SJCRH30 (cell line): ENCODE measurements at regions not wholly inside any gene's neighbourhood (a gene's known extent, or its start where the extent isn't known, plus 50 kb on each side); places are given as distances from the start of the nearest gene placed in this dataset.
"Not testable (repeated sequence)": the region's sequence is repeated elsewhere in the genome, so short reads cannot be mapped to it uniquely, and the experiment has no call there.

ENCODE experiments used
- DNase-seq, 2 experiments: peaks; one replicate each; pipeline ENCODE4 v3.0.0-alpha.2; 2015 to 2020
- H3K27ac ChIP-seq: fragments of 250-450 bp; sonication (Bioruptor Pico); 2 replicates; pipeline ENCODE4 v1.5.1; 2020; ENCODE audit warnings: mild to moderate bottlenecking, moderate library complexity
- H3K27me3 ChIP-seq: fragments of 250-450 bp; sonication (Bioruptor Pico); 2 replicates; pipeline ENCODE4 v1.5.1; 2020; ENCODE audit warnings: mild to moderate bottlenecking, moderate library complexity
- H3K36me3 ChIP-seq: fragments of 250-450 bp; sonication (Bioruptor Pico); 2 replicates; pipeline ENCODE4 v1.5.1; 2020; ENCODE audit warnings: mild to moderate bottlenecking, moderate library complexity
- H3K4me1 ChIP-seq: fragments of 250-450 bp; sonication (Bioruptor Pico); 2 replicates; pipeline ENCODE4 v1.5.1; 2020; ENCODE audit warnings: mild to moderate bottlenecking, moderate library complexity
- H3K4me3 ChIP-seq: fragments of 250-450 bp; sonication (Bioruptor Pico); 2 replicates; pipeline ENCODE4 v1.5.1; 2020; ENCODE audit warnings: mild to moderate bottlenecking, moderate library complexity
- H3K9me3 ChIP-seq: fragments of 250-450 bp; sonication (Bioruptor Pico); replicated peaks from 2 replicates; pipeline ENCODE4 v1.5.1; 2020; ENCODE audit warnings: mild to moderate bottlenecking, moderate library complexity

- no peak overlapping the region for H3K27ac ChIP-seq
- H3K4me1 ChIP-seq, result no peaks in the 10 kb centered on the region
- no peaks in the 10 kb centered on the region for H3K36me3 ChIP-seq
- H3K9me3 ChIP-seq, result no peaks in the 10 kb centered on the region
- no peak for DNase-seq
- no peaks in the 10 kb centered on the region for H3K27me3 ChIP-seq
- H3K4me3 ChIP-seq, result no peak overlapping the region
Measured at GRCh38 chr5:25334350-25334749, 689.6 kb upstream of the CDH10 start.

- H3K27ac ChIP-seq, result no peak overlapping the region
- H3K9me3 ChIP-seq, result no peaks in the 10 kb centered on the region
- no peak for DNase-seq
- no peaks in the 10 kb centered on the region for H3K4me1 ChIP-seq
- no peak overlapping the region for H3K4me3 ChIP-seq
- no peaks in the 10 kb centered on the region for H3K27me3 ChIP-seq
- no peaks in the 10 kb centered on the region for H3K36me3 ChIP-seq
Measured at GRCh38 chr5:25330721-25331120, 685.9 kb upstream of the CDH10 start.

- no peak overlapping the region for H3K4me3 ChIP-seq
- no peaks in the 10 kb centered on the region for H3K9me3 ChIP-seq
- no peaks in the 10 kb centered on the region for H3K4me1 ChIP-seq
- no peaks in the 10 kb centered on the region for H3K36me3 ChIP-seq
- H3K27ac ChIP-seq, result no peak overlapping the region
- DNase-seq, result no peak
- no peaks in the 10 kb centered on the region for H3K27me3 ChIP-seq
Measured at GRCh38 chr5:25327172-25327571, 682.4 kb upstream of the CDH10 start.

GRCh38 chr5:25301836-25302235 lies 657.1 kb upstream of the CDH10 start:
- Histone ChIP-seq H3K9me3 (no peaks in the 10 kb centered on the region), H3K36me3 (no peaks in the 10 kb centered on the region), H3K27ac (no peak overlapping the region), H3K27me3 (no peaks in the 10 kb centered on the region), H3K4me3 (no peak overlapping the region), H3K4me1 (no peaks in the 10 kb centered on the region)
- no peak for DNase-seq

- no peak for DNase-seq
- H3K27me3 ChIP-seq, result no peaks in the 10 kb centered on the region
- no peaks in the 10 kb centered on the region for H3K9me3 ChIP-seq
- no peaks in the 10 kb centered on the region for H3K36me3 ChIP-seq
- no peak overlapping the region for H3K4me3 ChIP-seq
- no peak overlapping the region for H3K27ac ChIP-seq
- H3K4me1 ChIP-seq, result no peaks in the 10 kb centered on the region
Measured at GRCh38 chr5:25295067-25295466, 650.3 kb upstream of the CDH10 start.

- not testable (repeated sequence) for H3K4me1 ChIP-seq, H3K4me3 ChIP-seq, DNase-seq, H3K36me3 ChIP-seq, H3K9me3 ChIP-seq, H3K27me3 ChIP-seq, H3K27ac ChIP-seq
Measured at GRCh38 chr5:25289766-25290165, 645.0 kb upstream of the CDH10 start.

- no peaks in the 10 kb centered on the region for H3K9me3 ChIP-seq
Measured at GRCh38 chr5:25286319-25286718, 641.5 kb upstream of the CDH10 start.

GRCh38 chr5:25285136-25285535 lies 640.4 kb upstream of the CDH10 start:
- Histone ChIP-seq H3K36me3 (no peaks in the 10 kb centered on the region), H3K27ac (no peak overlapping the region), H3K27me3 (no peaks in the 10 kb centered on the region), H3K4me1 (no peaks in the 10 kb centered on the region), H3K4me3 (no peak overlapping the region), H3K9me3 (no peaks in the 10 kb centered on the region)
- DNase-seq, result no peak

More at GRCh38 chr5:25286319-25286718, 641.5 kb upstream of the CDH10 start:
- Histone ChIP-seq H3K27ac (no peak overlapping the region), H3K4me3 (no peak overlapping the region), H3K27me3 (no peaks in the 10 kb centered on the region), H3K4me1 (no peaks in the 10 kb centered on the region), H3K36me3 (no peaks in the 10 kb centered on the region)
- no peak for DNase-seq

GRCh38 chr5:25263507-25263906 lies 618.7 kb upstream of the CDH10 start:
- H3K27ac ChIP-seq, DNase-seq, H3K9me3 ChIP-seq, H3K4me1 ChIP-seq, H3K36me3 ChIP-seq, H3K4me3 ChIP-seq, H3K27me3 ChIP-seq: not testable (repeated sequence)

- H3K27me3 ChIP-seq, result no peaks in the 10 kb centered on the region
- DNase-seq, result no peak
Measured at GRCh38 chr5:25262221-25262620, 617.4 kb upstream of the CDH10 start.

GRCh38 chr5:25255128-25255527 lies 610.4 kb upstream of the CDH10 start:
- no peaks in the 10 kb centered on the region for H3K9me3 ChIP-seq
- no peaks in the 10 kb centered on the region for H3K4me1 ChIP-seq
- H3K4me3 ChIP-seq, result no peak overlapping the region
- H3K27me3 ChIP-seq, result no peaks in the 10 kb centered on the region
- H3K27ac ChIP-seq, result no peak overlapping the region
- DNase-seq, result no peak
- no peaks in the 10 kb centered on the region for H3K36me3 ChIP-seq

More at GRCh38 chr5:25262221-25262620, 617.4 kb upstream of the CDH10 start:
- no peak overlapping the region for H3K4me3 ChIP-seq
- no peaks in the 10 kb centered on the region for H3K36me3 ChIP-seq
- no peaks in the 10 kb centered on the region for H3K4me1 ChIP-seq
- H3K27ac ChIP-seq, result no peak overlapping the region
- no peaks in the 10 kb centered on the region for H3K9me3 ChIP-seq

GRCh38 chr5:25241981-25242380 lies 597.2 kb upstream of the CDH10 start:
- H3K27ac ChIP-seq, result no peak overlapping the region
- no peaks in the 10 kb centered on the region for H3K27me3 ChIP-seq
- no peak for DNase-seq

GRCh38 chr5:25238720-25239119 lies 593.9 kb upstream of the CDH10 start:
- not testable (repeated sequence) for H3K4me3 ChIP-seq, H3K27me3 ChIP-seq, H3K36me3 ChIP-seq, H3K9me3 ChIP-seq, DNase-seq, H3K4me1 ChIP-seq, H3K27ac ChIP-seq

More at GRCh38 chr5:25241981-25242380, 597.2 kb upstream of the CDH10 start:
- no peaks in the 10 kb centered on the region for H3K9me3 ChIP-seq
- no peak overlapping the region for H3K4me3 ChIP-seq
- H3K4me1 ChIP-seq, result no peaks in the 10 kb centered on the region
- H3K36me3 ChIP-seq, result no peaks in the 10 kb centered on the region

- H3K9me3 ChIP-seq, result no peaks in the 10 kb centered on the region
- no peak overlapping the region for H3K27ac ChIP-seq
- no peak for DNase-seq
- H3K36me3 ChIP-seq, result no peaks in the 10 kb centered on the region
- no peaks in the 10 kb centered on the region for H3K4me1 ChIP-seq
- no peak overlapping the region for H3K4me3 ChIP-seq
- no peaks in the 10 kb centered on the region for H3K27me3 ChIP-seq
Measured at GRCh38 chr5:25224316-25224982, 579.7 kb upstream of the CDH10 start.

- H3K36me3 ChIP-seq, H3K27ac ChIP-seq, H3K27me3 ChIP-seq, DNase-seq, H3K4me1 ChIP-seq, H3K9me3 ChIP-seq, H3K4me3 ChIP-seq: not testable (repeated sequence)
Measured at GRCh38 chr5:25199902-25200301, 555.1 kb upstream of the CDH10 start.

- Histone ChIP-seq H3K36me3 (no peaks in the 10 kb centered on the region), H3K9me3 (no peaks in the 10 kb centered on the region), H3K4me1 (no peaks in the 10 kb centered on the region), H3K27me3 (no peaks in the 10 kb centered on the region), H3K4me3 (no peak overlapping the region), H3K27ac (no peak overlapping the region)
- DNase-seq, result no peak
Measured at GRCh38 chr5:25190521-25191000, 545.8 kb upstream of the CDH10 start.
